ENCODE measurements at regions not wholly inside any gene's neighbourhood (a gene's known extent, or its start where the extent isn't known, plus 50 kb on each side); places are given as distances from the start of the nearest gene placed in this dataset.

GRCh38 chr10:8379906-8380832 is 325.7 kb downstream of the GATA3 start:
- no peak overlapping the region for H3K27ac ChIP-seq (ENCODE audit: insufficient read depth, low read length, poor library complexity, severe bottlenecking)
- Mint-ChIP-seq H3K27ac (no peak overlapping the region), H3K4me1 (no peaks in the 10 kb centered on the region), H3K27me3 (no peaks in the 10 kb centered on the region), H3K36me3 (no peaks in the 10 kb centered on the region), H3K9me3 (no peaks in the 10 kb centered on the region), H3K4me3 (no peak overlapping the region)
- H3K36me3 ChIP-seq (ENCODE audit: control insufficient read depth, insufficient read depth, low read length): no peaks in the 10 kb centered on the region
- no peak overlapping the region for H3K4me3 ChIP-seq (ENCODE audit: low read depth, low read length)
- H3K9me3 ChIP-seq (ENCODE audit: control insufficient read depth in 2 of 2, low read length in 2 of 2): no peaks in the 10 kb centered on the region
- no peaks in the 10 kb centered on the region for H3K27me3 ChIP-seq (ENCODE audit: control insufficient read depth, insufficient read depth, low read length)
- no peak for ATAC-seq (ENCODE audit: low read depth in 2 of 2)
- H3K4me1 ChIP-seq (ENCODE audit: control insufficient read depth, insufficient read depth, low read length, poor library complexity, severe bottlenecking): no peaks in the 10 kb centered on the region
- no peak for DNase-seq

DNA sequence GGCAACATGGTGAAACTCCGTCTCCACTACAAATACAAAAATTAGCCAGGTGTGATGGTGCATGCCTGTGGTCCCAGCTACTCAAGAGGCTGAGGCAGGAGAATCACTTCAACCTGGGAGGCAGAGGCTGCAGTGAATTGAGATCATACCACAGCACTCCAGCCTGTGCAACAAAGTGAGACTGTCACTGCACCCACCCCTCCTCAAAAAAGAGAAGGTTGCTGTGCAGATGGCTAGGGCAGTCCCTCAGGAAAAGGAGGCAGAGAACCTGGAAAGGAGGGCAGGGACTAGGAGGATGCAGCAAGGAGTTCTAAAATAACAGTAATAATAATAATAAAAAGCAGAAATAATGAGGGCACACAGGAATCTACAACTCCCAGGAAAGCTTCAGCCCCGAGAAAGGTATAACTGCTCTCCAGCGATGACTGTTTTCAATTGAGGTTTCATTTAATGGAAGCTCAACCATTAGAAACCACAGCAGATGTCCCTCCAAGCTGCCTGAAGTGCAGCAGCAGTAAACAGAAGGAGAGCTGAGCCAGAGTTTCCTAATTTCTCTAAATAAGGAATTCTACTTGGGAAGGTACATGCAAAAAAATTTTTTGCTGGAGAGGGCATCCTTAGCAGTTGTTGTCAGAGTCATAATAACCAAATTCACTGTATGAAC is 326.5 kb downstream of the GATA3 start:
- Mint-ChIP-seq H3K4me3 (no peak overlapping the region), H3K4me1 (no peaks in the 10 kb centered on the region), H3K9me3 (peaks cover 0 to 1% (median 0%) of the 10 kb centered on the region in 7 donors), H3K27me3 (no peaks in the 10 kb centered on the region), H3K36me3 (no peaks in the 10 kb centered on the region), H3K27ac (no peak overlapping the region)
- Histone ChIP-seq H3K9me3 (ENCODE audit: control insufficient read depth in 2 of 2, low read length in 2 of 2) (no peaks in the 10 kb centered on the region), H3K27ac (ENCODE audit: insufficient read depth, low read length, poor library complexity, severe bottlenecking) (no peak overlapping the region), H3K4me1 (ENCODE audit: control insufficient read depth, insufficient read depth, low read length, poor library complexity, severe bottlenecking) (no peaks in the 10 kb centered on the region), H3K4me3 (ENCODE audit: low read depth, low read length) (no peak overlapping the region), H3K36me3 (ENCODE audit: control insufficient read depth, insufficient read depth, low read length) (no peaks in the 10 kb centered on the region), H3K27me3 (ENCODE audit: control insufficient read depth, insufficient read depth, low read length) (no peaks in the 10 kb centered on the region)
- no peak for ATAC-seq (ENCODE audit: low read depth in 2 of 2)
- DNase-seq: no peak

- H3K4me3 ChIP-seq (ENCODE audit: low read depth, low read length): no peak overlapping the region
- no peak overlapping the region for H3K27ac Mint-ChIP-seq
- peaks cover 0 to 3% (median 0%) of the 10 kb centered on the region in 7 donors for H3K9me3 Mint-ChIP-seq
- no peak overlapping the region for H3K4me3 Mint-ChIP-seq
- H3K27me3 Mint-ChIP-seq: peaks cover 5% of the 10 kb centered on the region
- no peaks in the 10 kb centered on the region for H3K36me3 ChIP-seq (ENCODE audit: control insufficient read depth, insufficient read depth, low read length)
- no peaks in the 10 kb centered on the region for H3K4me1 Mint-ChIP-seq
- H3K36me3 Mint-ChIP-seq: no peaks in the 10 kb centered on the region
- no peaks in the 10 kb centered on the region for H3K9me3 ChIP-seq (ENCODE audit: control insufficient read depth in 2 of 2, low read length in 2 of 2)
- no peaks in the 10 kb centered on the region for H3K4me1 ChIP-seq (ENCODE audit: control insufficient read depth, insufficient read depth, low read length, poor library complexity, severe bottlenecking)
- H3K27ac ChIP-seq (ENCODE audit: insufficient read depth, low read length, poor library complexity, severe bottlenecking): no peak overlapping the region
- H3K27me3 ChIP-seq (ENCODE audit: control insufficient read depth, insufficient read depth, low read length): no peaks in the 10 kb centered on the region
- DNase-seq: no peak
- no peak for ATAC-seq (ENCODE audit: low read depth in 2 of 2)
Measured at GRCh38 chr10:8386781-8387180, 332.3 kb downstream of the GATA3 start.

- Mint-ChIP-seq H3K27me3 (peaks cover 5% of the 10 kb centered on the region), H3K4me1 (no peaks in the 10 kb centered on the region), H3K9me3 (peaks cover 0 to 3% (median 0%) of the 10 kb centered on the region in 7 donors), H3K36me3 (no peaks in the 10 kb centered on the region), H3K27ac (no peak overlapping the region), H3K4me3 (no peak overlapping the region)
- Histone ChIP-seq H3K27ac (ENCODE audit: insufficient read depth, low read length, poor library complexity, severe bottlenecking) (no peak overlapping the region), H3K27me3 (ENCODE audit: control insufficient read depth, insufficient read depth, low read length) (no peaks in the 10 kb centered on the region), H3K9me3 (ENCODE audit: control insufficient read depth in 2 of 2, low read length in 2 of 2) (no peaks in the 10 kb centered on the region), H3K4me1 (ENCODE audit: control insufficient read depth, insufficient read depth, low read length, poor library complexity, severe bottlenecking) (no peaks in the 10 kb centered on the region), H3K36me3 (ENCODE audit: control insufficient read depth, insufficient read depth, low read length) (no peaks in the 10 kb centered on the region), H3K4me3 (ENCODE audit: low read depth, low read length) (no peak overlapping the region)
- DNase-seq (no peak), ATAC-seq (ENCODE audit: low read depth in 2 of 2) (no peak)
Measured at GRCh38 chr10:8389630-8390029, 335.1 kb downstream of the GATA3 start.

GRCh38 chr10:8392216-8392615 is 337.7 kb downstream of the GATA3 start:
- peaks cover 0 to 6% (median 0%) of the 10 kb centered on the region in 7 donors for H3K9me3 Mint-ChIP-seq
- no peak overlapping the region for H3K27ac Mint-ChIP-seq
- peaks cover 0 to 5% (median 5%) of the 10 kb centered on the region in 4 donors for H3K4me1 Mint-ChIP-seq
- no peaks in the 10 kb centered on the region for H3K36me3 Mint-ChIP-seq
- DNase-seq (no peak), ATAC-seq (ENCODE audit: low read depth in 2 of 2) (no peak)
- Histone ChIP-seq H3K27me3 (ENCODE audit: control insufficient read depth, insufficient read depth, low read length) (no peaks in the 10 kb centered on the region), H3K27ac (ENCODE audit: insufficient read depth, low read length, poor library complexity, severe bottlenecking) (no peak overlapping the region), H3K36me3 (ENCODE audit: control insufficient read depth, insufficient read depth, low read length) (no peaks in the 10 kb centered on the region), H3K4me1 (ENCODE audit: control insufficient read depth, insufficient read depth, low read length, poor library complexity, severe bottlenecking) (no peaks in the 10 kb centered on the region), H3K4me3 (ENCODE audit: low read depth, low read length) (no peak overlapping the region), H3K9me3 (ENCODE audit: control insufficient read depth in 2 of 2, low read length in 2 of 2) (no peaks in the 10 kb centered on the region)
- H3K27me3 Mint-ChIP-seq: peaks cover 11% of the 10 kb centered on the region
- H3K4me3 Mint-ChIP-seq: no peak overlapping the region

GRCh38 chr10:8393531-8393930 is 339.0 kb downstream of the GATA3 start:
- Mint-ChIP-seq H3K4me3 (no peak overlapping the region), H3K27me3 (peaks cover 11% of the 10 kb centered on the region), H3K4me1 (peaks cover 0 to 5% (median 5%) of the 10 kb centered on the region in 4 donors), H3K36me3 (no peaks in the 10 kb centered on the region), H3K9me3 (peaks cover 0 to 6% (median 0%) of the 10 kb centered on the region in 7 donors), H3K27ac (no peak overlapping the region)
- H3K36me3 ChIP-seq (ENCODE audit: control insufficient read depth, insufficient read depth, low read length): no peaks in the 10 kb centered on the region
- no peaks in the 10 kb centered on the region for H3K27me3 ChIP-seq (ENCODE audit: control insufficient read depth, insufficient read depth, low read length)
- no peaks in the 10 kb centered on the region for H3K4me1 ChIP-seq (ENCODE audit: control insufficient read depth, insufficient read depth, low read length, poor library complexity, severe bottlenecking)
- DNase-seq (no peak), ATAC-seq (ENCODE audit: low read depth in 2 of 2) (no peak)
- no peak overlapping the region for H3K4me3 ChIP-seq (ENCODE audit: low read depth, low read length)
- H3K27ac ChIP-seq (ENCODE audit: insufficient read depth, low read length, poor library complexity, severe bottlenecking): no peak overlapping the region
- no peaks in the 10 kb centered on the region for H3K9me3 ChIP-seq (ENCODE audit: control insufficient read depth in 2 of 2, low read length in 2 of 2)

GRCh38 chr10:8396675-8397074 is 342.2 kb downstream of the GATA3 start:
- Mint-ChIP-seq H3K27me3 (peaks cover 5% of the 10 kb centered on the region), H3K9me3 (peaks cover 0 to 7% (median 0%) of the 10 kb centered on the region in 7 donors), H3K36me3 (peaks cover 3% of the 10 kb centered on the region), H3K4me3 (no peak overlapping the region), H3K4me1 (peaks cover 0 to 24% (median 21%) of the 10 kb centered on the region in 4 donors), H3K27ac (no peak overlapping the region)
- Histone ChIP-seq H3K27me3 (ENCODE audit: control insufficient read depth, insufficient read depth, low read length) (no peaks in the 10 kb centered on the region), H3K4me1 (ENCODE audit: control insufficient read depth, insufficient read depth, low read length, poor library complexity, severe bottlenecking) (peaks cover 6% of the 10 kb centered on the region), H3K4me3 (ENCODE audit: low read depth, low read length) (no peak overlapping the region), H3K27ac (ENCODE audit: insufficient read depth, low read length, poor library complexity, severe bottlenecking) (no peak overlapping the region), H3K9me3 (ENCODE audit: control insufficient read depth in 2 of 2, low read length in 2 of 2) (no peaks in the 10 kb centered on the region), H3K36me3 (ENCODE audit: control insufficient read depth, insufficient read depth, low read length) (no peaks in the 10 kb centered on the region)
- no peak for DNase-seq
- no peak for ATAC-seq (ENCODE audit: low read depth in 2 of 2)
